Colonic mucosa (tissue), 4 donors: ENCODE measurements at regions not wholly inside any gene's neighbourhood (a gene's known extent, or its start where the extent isn't known, plus 50 kb on each side); places are given as distances from the start of the nearest gene placed in this dataset.
"Not testable (repeated sequence)": the region's sequence is repeated elsewhere in the genome, so short reads cannot be mapped to it uniquely, and the experiment has no call there.

Experiments
- DNase-seq: peaks from one replicate; pipeline ENCODE4 v3.0.0-alpha.2; 2020
- H3K27ac ChIP-seq: fragments of 200-600 bp; one replicate; pipeline ENCODE4 v1.8.0; 2021
- H3K27me3 ChIP-seq: fragments of 200-600 bp; one replicate; pipeline ENCODE4 v1.8.0; 2021
- H3K36me3 ChIP-seq: fragments of 200-600 bp; one replicate; pipeline ENCODE4 v1.8.0; 2021
- H3K4me1 ChIP-seq: fragments of 200-600 bp; one replicate; pipeline ENCODE4 v1.8.0; 2021; ENCODE audit warnings: mild to moderate bottlenecking
- H3K4me3 ChIP-seq: fragments of 200-600 bp; one replicate; pipeline ENCODE4 v1.8.0; 2021
- H3K9ac ChIP-seq, 2 donors: one replicate each; pipeline ENCODE4 v1.7.0; 2013; ENCODE audit warnings: control low read depth in 2 of 2, low read depth in 2 of 2, low read length in 2 of 2
- H3K9me3 ChIP-seq: fragments of 200-600 bp; one replicate; pipeline ENCODE4 v1.8.0; 2021
- CTCF ChIP-seq: fragments of 200-600 bp; IDR thresholded peaks from one replicate; pipeline ENCODE4 v1.8.0; 2022; ENCODE audit warnings: antibody characterized with exemption, mild to moderate bottlenecking
- intact Hi-C: fragments of 100-400 bp; cut with DNase I; formaldehyde crosslinking; loops from one replicate; pipeline ENCODE4 v1.14.1; 2022
- donor health status: healthy.
- donor health status: DM: no; HTN: no; CAD: no.
- donor health status: DM: no; HTN: no; CAD: no.

DNA sequence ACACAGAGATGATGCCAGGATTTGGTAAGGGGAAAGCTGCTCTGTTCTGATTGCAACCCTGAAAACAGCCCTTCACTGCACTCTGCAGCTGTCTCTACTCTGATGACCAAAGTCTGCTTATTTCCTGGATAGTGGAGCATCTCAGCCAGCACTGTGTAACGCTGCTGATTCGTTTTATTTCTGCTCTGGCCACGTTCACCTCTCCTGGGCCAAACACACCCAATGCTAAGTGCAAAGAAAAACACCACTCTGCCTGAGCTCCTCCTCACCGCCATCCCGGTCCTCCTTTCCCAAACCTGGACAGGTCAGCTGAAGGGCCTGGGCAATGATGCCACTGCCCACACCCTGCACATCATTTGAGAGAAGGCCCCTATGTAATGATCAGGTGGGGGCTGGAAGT is 529.3 kb upstream of the B3GAT1 start:
- H3K4me3 ChIP-seq, result no peak overlapping the region
- no peak overlapping the region for H3K27ac ChIP-seq
- H3K27me3 ChIP-seq, result no peaks in the 10 kb centered on the region
- H3K9me3 ChIP-seq, result no peaks in the 10 kb centered on the region
- TF ChIP-seq CTCF, result no peak
- no peaks in the 10 kb centered on the region for H3K36me3 ChIP-seq
- no peak for DNase-seq
- no peak overlapping the region for H3K9ac ChIP-seq
- intact Hi-C loops, result no loop called here
- no peaks in the 10 kb centered on the region for H3K4me1 ChIP-seq

- Histone ChIP-seq H3K36me3 (no peaks in the 10 kb centered on the region), H3K9ac (no peak overlapping the region), H3K27me3 (no peaks in the 10 kb centered on the region), H3K27ac (no peak overlapping the region), H3K4me1 (no peaks in the 10 kb centered on the region), H3K4me3 (no peak overlapping the region), H3K9me3 (no peaks in the 10 kb centered on the region)
- no peak for TF ChIP-seq CTCF
- DNase-seq, result no peak
- intact Hi-C loops, result no loop called here
These were observed 528.5 kb upstream of the B3GAT1 start for GRCh38 chr11:134940441-134941126.

- intact Hi-C loops, result no loop called here
- no peaks in the 10 kb centered on the region for H3K4me1 ChIP-seq
- DNase-seq, result no peak
- no peaks in the 10 kb centered on the region for H3K36me3 ChIP-seq
- no peak overlapping the region for H3K27ac ChIP-seq
- H3K9me3 ChIP-seq, result no peaks in the 10 kb centered on the region
- no peaks in the 10 kb centered on the region for H3K27me3 ChIP-seq
- no peak overlapping the region for H3K9ac ChIP-seq
- TF ChIP-seq CTCF, result no peak
- H3K4me3 ChIP-seq, result no peak overlapping the region
These were observed 527.9 kb upstream of the B3GAT1 start for GRCh38 chr11:134939905-134940304.

DNA sequence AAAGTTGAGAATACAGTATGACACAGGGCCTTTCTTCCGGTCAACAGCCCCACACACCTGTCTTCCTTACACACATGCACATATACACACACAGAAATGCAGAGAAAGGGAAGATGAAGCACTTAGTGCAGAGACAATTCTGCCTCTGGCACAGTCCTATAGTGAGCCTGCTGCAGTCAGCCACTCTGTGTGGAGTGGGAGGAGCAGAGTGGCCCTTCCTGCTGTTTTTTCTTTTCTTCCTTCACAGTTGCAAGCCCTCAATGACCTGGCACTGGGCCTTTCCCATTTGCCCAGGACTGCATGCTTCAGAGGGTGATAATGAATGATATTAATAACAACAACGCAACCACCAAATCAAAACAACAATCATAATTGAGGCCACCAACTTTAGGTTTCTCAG is 527.0 kb upstream of the B3GAT1 start:
- no peak overlapping the region for H3K9ac ChIP-seq
- no peak overlapping the region for H3K4me3 ChIP-seq
- H3K4me1 ChIP-seq, result no peaks in the 10 kb centered on the region
- TF ChIP-seq CTCF, result no peak
- intact Hi-C loops, result no loop called here
- DNase-seq, result no peak
- H3K36me3 ChIP-seq, result no peaks in the 10 kb centered on the region
- no peak overlapping the region for H3K27ac ChIP-seq
- H3K9me3 ChIP-seq, result no peaks in the 10 kb centered on the region
- H3K27me3 ChIP-seq, result no peaks in the 10 kb centered on the region

DNA sequence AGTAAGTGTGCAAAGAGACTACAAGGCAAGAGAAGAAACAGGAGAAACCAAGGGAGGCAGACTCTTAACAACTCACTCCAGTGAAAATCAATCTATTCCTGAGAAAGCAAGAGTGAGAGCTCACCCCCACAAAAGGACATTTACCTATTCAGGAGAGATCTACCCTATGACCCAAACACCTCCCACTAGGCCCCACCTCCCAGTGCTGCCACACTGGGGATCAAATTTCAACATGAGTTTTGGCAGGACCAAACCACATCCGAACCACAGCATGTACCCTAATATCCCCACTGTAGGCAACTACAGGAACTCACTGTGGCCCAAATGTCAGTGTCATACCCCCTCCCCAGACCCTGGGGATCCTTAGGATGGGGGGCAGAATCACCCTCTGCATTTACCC is 526.2 kb upstream of the B3GAT1 start:
- no peak overlapping the region for H3K27ac ChIP-seq
- TF ChIP-seq CTCF, result no peak
- intact Hi-C loops, result no loop called here

GRCh38 chr11:134937193-134937592 is 525.2 kb upstream of the B3GAT1 start:
- H3K4me3 ChIP-seq, H3K27ac ChIP-seq, intact Hi-C loops, H3K36me3 ChIP-seq, DNase-seq, H3K9ac ChIP-seq, H3K27me3 ChIP-seq, H3K9me3 ChIP-seq, H3K4me1 ChIP-seq: not testable (repeated sequence)

More for the DNA sequence above, 526.2 kb upstream of the B3GAT1 start:
- Histone ChIP-seq H3K36me3 (no peaks in the 10 kb centered on the region), H3K9me3 (no peaks in the 10 kb centered on the region), H3K4me3 (no peak overlapping the region), H3K9ac (no peak overlapping the region), H3K27me3 (no peaks in the 10 kb centered on the region), H3K4me1 (no peaks in the 10 kb centered on the region)
- DNase-seq, result no peak
